ENCODE measurements at regions not wholly inside any gene's neighbourhood (a gene's known extent, or its start where the extent isn't known, plus 50 kb on each side); places are given as distances from the start of the nearest gene placed in this dataset.

DNA sequence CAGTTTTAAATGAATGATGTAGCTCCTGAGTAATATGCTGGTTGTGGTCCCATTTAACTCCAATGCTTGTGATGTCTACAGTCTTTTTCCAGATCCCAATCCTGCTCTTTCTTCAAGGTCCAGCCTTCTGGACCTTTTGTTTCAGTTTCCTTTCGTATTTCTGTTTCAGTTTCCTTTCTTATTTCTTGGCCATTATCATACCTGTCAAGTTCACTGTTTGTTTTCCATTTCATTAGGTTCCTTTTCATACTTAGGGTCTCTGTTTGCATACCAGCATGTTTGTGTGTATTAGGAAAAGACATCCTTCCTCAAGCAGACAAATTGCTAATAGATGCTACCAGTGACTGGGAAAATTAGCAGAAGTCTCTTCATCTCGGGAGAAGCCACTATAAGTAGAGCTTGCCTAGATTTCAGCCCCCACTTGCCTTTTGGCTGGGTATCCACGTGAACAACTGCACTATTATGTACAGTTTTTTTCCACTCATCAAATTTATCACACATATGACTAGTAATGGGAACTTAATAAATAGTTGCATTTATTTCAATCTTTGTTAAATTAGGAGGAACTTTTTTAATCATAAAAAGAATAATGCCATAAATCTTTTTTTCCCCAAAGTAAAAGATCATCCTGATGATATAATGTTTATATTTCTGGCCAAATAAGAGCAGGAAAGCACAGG lies 583.4 kb downstream of the BCKDHB start:
- H3K4me3 ChIP-seq (ENCODE audit: low read depth, low read length), result no peak overlapping the region
- no peak for TF ChIP-seq CTCF (IDR thresholded peaks at IDR 0.05; ENCODE audit: low read depth, low read length)
- no peak for TF ChIP-seq MAX (IDR thresholded peaks at IDR 0.05; ENCODE audit: low read depth, low read length)
- TF ChIP-seq POLR2A (IDR thresholded peaks at IDR 0.05; ENCODE audit: extremely low read depth, insufficient read length), result no peak
- TF ChIP-seq MYC (IDR thresholded peaks at IDR 0.05; ENCODE audit: low read depth, low read length), result no peak
- no peak for DNase-seq (ENCODE audit: low read depth)

- DNase-seq (ENCODE audit: low read depth), result no peak
Observed at GRCh38 chr6:80679992-80680391, 573.5 kb downstream of the BCKDHB start.

GRCh38 chr6:80676386-80676785 lies 569.9 kb downstream of the BCKDHB start:
- TF ChIP-seq POLR2A (IDR thresholded peaks at IDR 0.05; ENCODE audit: extremely low read depth, insufficient read length), result no peak
- no peak for TF ChIP-seq MAX (IDR thresholded peaks at IDR 0.05; ENCODE audit: low read depth, low read length)
- TF ChIP-seq MYC (IDR thresholded peaks at IDR 0.05; ENCODE audit: low read depth, low read length), result no peak
- TF ChIP-seq CTCF (IDR thresholded peaks at IDR 0.05; ENCODE audit: low read depth, low read length), result no peak
- no peak for DNase-seq (ENCODE audit: low read depth)
- H3K4me3 ChIP-seq (ENCODE audit: low read depth, low read length), result no peak overlapping the region

More at GRCh38 chr6:80679992-80680391, 573.5 kb downstream of the BCKDHB start:
- no peak for TF ChIP-seq CTCF (IDR thresholded peaks at IDR 0.05; ENCODE audit: low read depth, low read length)
- no peak for TF ChIP-seq MYC (IDR thresholded peaks at IDR 0.05; ENCODE audit: low read depth, low read length)
- TF ChIP-seq POLR2A (IDR thresholded peaks at IDR 0.05; ENCODE audit: extremely low read depth, insufficient read length), result no peak
- TF ChIP-seq MAX (IDR thresholded peaks at IDR 0.05; ENCODE audit: low read depth, low read length), result no peak
- H3K4me3 ChIP-seq (ENCODE audit: low read depth, low read length), result no peak overlapping the region

- no peak overlapping the region for H3K4me3 ChIP-seq (ENCODE audit: low read depth, low read length)
- TF ChIP-seq CTCF (IDR thresholded peaks at IDR 0.05; ENCODE audit: low read depth, low read length), result no peak
- no peak for TF ChIP-seq MYC (IDR thresholded peaks at IDR 0.05; ENCODE audit: low read depth, low read length)
- TF ChIP-seq MAX (IDR thresholded peaks at IDR 0.05; ENCODE audit: low read depth, low read length), result no peak
- no peak for TF ChIP-seq POLR2A (IDR thresholded peaks at IDR 0.05; ENCODE audit: extremely low read depth, insufficient read length)
- DNase-seq (ENCODE audit: low read depth), result no peak
Observed at GRCh38 chr6:80674669-80675068, 568.2 kb downstream of the BCKDHB start.

DNA sequence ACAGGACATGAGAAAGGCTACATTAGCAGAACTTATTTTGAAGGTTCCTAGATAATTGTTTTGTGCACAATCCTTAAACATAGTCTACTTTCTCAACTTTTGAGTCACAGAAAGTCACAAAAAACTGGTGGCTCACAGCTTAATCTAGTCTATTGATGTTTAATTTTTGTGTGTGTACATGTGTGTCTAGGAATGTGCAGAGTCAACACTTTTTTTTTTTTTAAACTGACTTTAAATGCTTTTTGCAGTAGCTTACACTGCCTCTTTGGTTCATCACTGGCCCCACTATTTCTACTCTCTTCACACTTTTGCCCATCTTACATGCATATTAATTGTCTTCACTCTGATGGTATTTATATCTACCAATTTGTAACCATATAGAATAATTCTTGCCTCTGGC lies 566.9 kb downstream of the BCKDHB start:
- no peak for TF ChIP-seq POLR2A (IDR thresholded peaks at IDR 0.05; ENCODE audit: extremely low read depth, insufficient read length)
- TF ChIP-seq MAX (IDR thresholded peaks at IDR 0.05; ENCODE audit: low read depth, low read length), result no peak
- TF ChIP-seq CTCF (IDR thresholded peaks at IDR 0.05; ENCODE audit: low read depth, low read length), result no peak
- TF ChIP-seq MYC (IDR thresholded peaks at IDR 0.05; ENCODE audit: low read depth, low read length), result no peak
- no peak for DNase-seq (ENCODE audit: low read depth)
- no peak overlapping the region for H3K4me3 ChIP-seq (ENCODE audit: low read depth, low read length)

All from NB4 (cell line).